A549 (cell line): ENCODE measurements at regions not wholly inside any gene's neighbourhood (a gene's known extent, or its start where the extent isn't known, plus 50 kb on each side); places are given as distances from the start of the nearest gene placed in this dataset.

ENCODE experiments used
- ATAC-seq, 2 experiments: fragments of 200-7000 bp in 1 of 2; fragments of >200 bp in 1 of 2; cut with Nextera tagmentation in 1 of 2; cut with Tn5 transposase in 1 of 2; 3 replicates each; pipeline versions ENCODE4 v1.8.0 to v1.9.1; 2018 to 2020; ENCODE audit warnings: mild to moderate bottlenecking in 1 of 2, moderate library complexity in 1 of 2
- CTCF ChIA-PET: fragments of 300-600 bp; sonication (Branson Sonifier 250); formaldehyde crosslinking; extraction: SDS; loops from one replicate; lab custom pipeline; 2021; ENCODE audit warnings: antibody characterized with exemption, inconsistent platforms; lab: Yijun Ruan, JAX
- POLR2A ChIA-PET: fragments of 350-600 bp; formaldehyde crosslinking; extraction: SDS; loops from one replicate; lab custom pipeline; 2021; ENCODE audit warnings: antibody characterized with exemption, inconsistent platforms; lab: Yijun Ruan, JAX
- DNase-seq, 2 experiments: peaks; one replicate each; pipeline versions ENCODE4 v3.0.0 to v3.0.0-alpha.2; 2011 to 2016; ENCODE audit warnings: low read depth in 1 of 2, low spot score in 1 of 2
- FAIRE-seq: peaks from 2 replicates; lab custom pipeline; 2011; peaks lifted over from hg19 to GRCh38; lab: Jason Lieb, UNC
- H3K27ac ChIP-seq, 2 experiments: fragments of >200 bp; sonication (Bioruptor Twin); formaldehyde crosslinking; 3 replicates each; pipeline ENCODE4 v1.5.1; 2016 to 2017
- H3K4me1 ChIP-seq: fragments of >200 bp; sonication (Bioruptor Twin); formaldehyde crosslinking; 3 replicates; pipeline ENCODE4 v1.6.1; 2016
- H3K4me2 ChIP-seq: fragments of >200 bp; sonication (Bioruptor Twin); formaldehyde crosslinking; 3 replicates; pipeline ENCODE4 v1.6.1; 2016
- H3K4me3 ChIP-seq: fragments of >200 bp; sonication (Bioruptor Twin); formaldehyde crosslinking; 3 replicates; pipeline ENCODE4 v1.5.1; 2016
- H3K9me3 ChIP-seq: fragments of >200 bp; sonication (Bioruptor Twin); formaldehyde crosslinking; 3 replicates; pipeline ENCODE4 v1.6.1; 2016
- ATOH8 ChIP-seq: fragments of 250-450 bp; sonication (Bioruptor Pico); IDR thresholded peaks from 2 replicates; pipeline ENCODE4 v1.5.0; 2020; ENCODE audit warnings: low read depth, mild to moderate bottlenecking, moderate library complexity
- BCL3 ChIP-seq: fragments of >200 bp; sonication (Bioruptor Twin); formaldehyde crosslinking; IDR thresholded peaks from 3 replicates; pipeline ENCODE4 v1.6.1; 2016
- CBX2 ChIP-seq: fragments of 200-600 bp; sonication (generic); IDR thresholded peaks from 2 replicates; pipeline ENCODE4 v1.6.1; 2016; ENCODE audit warnings: low read depth, mild to moderate bottlenecking, borderline replicate concordance
- CEBPB ChIP-seq, 2 experiments: fragments of >200 bp in 1 of 2; sonication (Bioruptor Twin) in 1 of 2; formaldehyde crosslinking in 1 of 2; IDR thresholded peaks; 2 replicates each; pipeline ENCODE4 v1.6.1; 2012 to 2016
- CHD2 ChIP-seq: fragments of 150-350 bp; IDR thresholded peaks from 2 replicates; pipeline ENCODE4 v1.6.1; 2014; ENCODE audit warnings: low read length; ENCODE audit not compliant: partially characterized antibody
- CTCF ChIP-seq: fragments of >200 bp; sonication (Bioruptor Twin); formaldehyde crosslinking; IDR thresholded peaks from 3 replicates; pipeline ENCODE4 v1.5.1; 2016
- FOXS1 ChIP-seq: fragments of 250-450 bp; sonication (Bioruptor Pico); IDR thresholded peaks from 2 replicates; pipeline ENCODE4 v1.5.0; 2020; ENCODE audit warnings: mild to moderate bottlenecking, moderate library complexity
- HDAC2 ChIP-seq: fragments of 200-600 bp; sonication (generic); IDR thresholded peaks from 2 replicates; pipeline ENCODE4 v1.6.1; 2016
- KDM1A ChIP-seq: fragments of 200-600 bp; sonication (generic); IDR thresholded peaks from 2 replicates; pipeline ENCODE4 v1.6.1; 2016; ENCODE audit warnings: low read depth, mild to moderate bottlenecking
- KDM5A ChIP-seq: fragments of 200-600 bp; sonication (generic); IDR thresholded peaks from 2 replicates; pipeline ENCODE4 v1.6.1; 2016; ENCODE audit warnings: antibody characterized with exemption, mild to moderate bottlenecking
- MAFK ChIP-seq: fragments of 450-650 bp; IDR thresholded peaks from 2 replicates; pipeline ENCODE4 v1.6.1; 2014; ENCODE audit not compliant: partially characterized antibody
- MAZ ChIP-seq: fragments of 150-350 bp; IDR thresholded peaks from 2 replicates; pipeline ENCODE4 v1.6.1; 2014; ENCODE audit warnings: antibody characterized with exemption, low read depth, low read length, borderline replicate concordance
- NR3C1 ChIP-seq: fragments of >200 bp; sonication (Bioruptor Twin); formaldehyde crosslinking; IDR thresholded peaks from 3 replicates; pipeline ENCODE4 v1.6.1; 2017
- POLR2AphosphoS2 ChIP-seq: conservative IDR thresholded peaks from 2 replicates; pipeline ENCODE4 v1.6.1; 2012; ENCODE audit warnings: low read length, improper control_type of control experiment, inconsistent platforms
- ZNF302 ChIP-seq: fragments of 250-450 bp; sonication (Bioruptor Pico); IDR thresholded peaks from 2 replicates; pipeline ENCODE4 v1.9.0; 2021; ENCODE audit warnings: inconsistent platforms, mild to moderate bottlenecking, moderate library complexity
- ZSCAN20 ChIP-seq: fragments of 250-450 bp; sonication (Bioruptor Pico); IDR thresholded peaks from 2 replicates; pipeline ENCODE4 v1.8.0; 2022; ENCODE audit warnings: mild to moderate bottlenecking, moderate library complexity
- WGBS: methylation state at CpG from one replicate; pipeline ENCODE4 v1.1.6; 2017; ENCODE audit errors: missing lambda C conversion rate; 5-methylcytosine and 5-hydroxymethylcytosine counted together
- TF ChIP-seq, protein P1 (sequence below): fragments of 250-450 bp; sonication (Bioruptor Pico); IDR thresholded peaks from 2 replicates; pipeline ENCODE4 v1.5.0; 2021; ENCODE audit warnings: mild to moderate bottlenecking, moderate library complexity, borderline replicate concordance
- TF ChIP-seq, protein P2 (sequence below): fragments of 200-600 bp; sonication (generic); IDR thresholded peaks from 2 replicates; pipeline ENCODE4 v1.6.1; 2016; ENCODE audit warnings: antibody characterized with exemption, mild to moderate bottlenecking, moderate library complexity
- TF ChIP-seq, protein P3 (sequence below): fragments of >200 bp; sonication (Bioruptor Twin); formaldehyde crosslinking; IDR thresholded peaks from 2 replicates; pipeline ENCODE4 v1.6.1; 2016

- no peaks in the 10 kb centered on the region for H3K9me3 ChIP-seq
- ATAC-seq = no peak
- WGBS = 2% methylated on average over 2 of the region's 2 CpGs
- POLR2A ChIA-PET = no interaction called here
- no peak for FAIRE-seq
- CTCF ChIA-PET = no interaction called here
- TF ChIP-seq MAFK (no peak), MAZ (no peak), ZSCAN20 (CRISPR knock-in tag) (no peak), BCL3 (no peak), HDAC2 (no peak), CBX2 (no peak), CHD2 (no peak), POLR2AphosphoS2 (no peak), CTCF (no peak), CEBPB (IDR thresholded peaks at IDR 0.05) (no peak), FOXS1 (no peak), NR3C1 (no peak), ATOH8 (no peak)
- TF ChIP-seq, protein P1, sequence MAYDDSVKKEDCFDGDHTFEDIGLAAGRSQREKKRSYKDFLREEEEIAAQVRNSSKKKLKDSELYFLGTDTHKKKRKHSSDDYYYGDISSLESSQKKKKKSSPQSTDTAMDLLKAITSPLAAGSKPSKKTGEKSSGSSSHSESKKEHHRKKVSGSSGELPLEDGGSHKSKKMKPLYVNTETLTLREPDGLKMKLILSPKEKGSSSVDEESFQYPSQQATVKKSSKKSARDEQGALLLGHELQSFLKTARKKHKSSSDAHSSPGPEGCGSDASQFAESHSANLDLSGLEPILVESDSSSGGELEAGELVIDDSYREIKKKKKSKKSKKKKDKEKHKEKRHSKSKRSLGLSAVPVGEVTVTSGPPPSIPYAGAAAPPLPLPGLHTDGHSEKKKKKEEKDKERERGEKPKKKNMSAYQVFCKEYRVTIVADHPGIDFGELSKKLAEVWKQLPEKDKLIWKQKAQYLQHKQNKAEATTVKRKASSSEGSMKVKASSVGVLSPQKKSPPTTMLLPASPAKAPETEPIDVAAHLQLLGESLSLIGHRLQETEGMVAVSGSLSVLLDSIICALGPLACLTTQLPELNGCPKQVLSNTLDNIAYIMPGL (CRISPR knock-in tag) = no peak
- TF ChIP-seq, protein P2, sequence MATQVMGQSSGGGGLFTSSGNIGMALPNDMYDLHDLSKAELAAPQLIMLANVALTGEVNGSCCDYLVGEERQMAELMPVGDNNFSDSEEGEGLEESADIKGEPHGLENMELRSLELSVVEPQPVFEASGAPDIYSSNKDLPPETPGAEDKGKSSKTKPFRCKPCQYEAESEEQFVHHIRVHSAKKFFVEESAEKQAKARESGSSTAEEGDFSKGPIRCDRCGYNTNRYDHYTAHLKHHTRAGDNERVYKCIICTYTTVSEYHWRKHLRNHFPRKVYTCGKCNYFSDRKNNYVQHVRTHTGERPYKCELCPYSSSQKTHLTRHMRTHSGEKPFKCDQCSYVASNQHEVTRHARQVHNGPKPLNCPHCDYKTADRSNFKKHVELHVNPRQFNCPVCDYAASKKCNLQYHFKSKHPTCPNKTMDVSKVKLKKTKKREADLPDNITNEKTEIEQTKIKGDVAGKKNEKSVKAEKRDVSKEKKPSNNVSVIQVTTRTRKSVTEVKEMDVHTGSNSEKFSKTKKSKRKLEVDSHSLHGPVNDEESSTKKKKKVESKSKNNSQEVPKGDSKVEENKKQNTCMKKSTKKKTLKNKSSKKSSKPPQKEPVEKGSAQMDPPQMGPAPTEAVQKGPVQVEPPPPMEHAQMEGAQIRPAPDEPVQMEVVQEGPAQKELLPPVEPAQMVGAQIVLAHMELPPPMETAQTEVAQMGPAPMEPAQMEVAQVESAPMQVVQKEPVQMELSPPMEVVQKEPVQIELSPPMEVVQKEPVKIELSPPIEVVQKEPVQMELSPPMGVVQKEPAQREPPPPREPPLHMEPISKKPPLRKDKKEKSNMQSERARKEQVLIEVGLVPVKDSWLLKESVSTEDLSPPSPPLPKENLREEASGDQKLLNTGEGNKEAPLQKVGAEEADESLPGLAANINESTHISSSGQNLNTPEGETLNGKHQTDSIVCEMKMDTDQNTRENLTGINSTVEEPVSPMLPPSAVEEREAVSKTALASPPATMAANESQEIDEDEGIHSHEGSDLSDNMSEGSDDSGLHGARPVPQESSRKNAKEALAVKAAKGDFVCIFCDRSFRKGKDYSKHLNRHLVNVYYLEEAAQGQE = no peak
- TF ChIP-seq, protein P3, sequence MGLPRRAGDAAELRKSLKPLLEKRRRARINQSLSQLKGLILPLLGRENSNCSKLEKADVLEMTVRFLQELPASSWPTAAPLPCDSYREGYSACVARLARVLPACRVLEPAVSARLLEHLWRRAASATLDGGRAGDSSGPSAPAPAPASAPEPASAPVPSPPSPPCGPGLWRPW = no peak
- no peak overlapping the region for H3K4me2 ChIP-seq
- H3K4me1 ChIP-seq = no peaks in the 10 kb centered on the region
- DNase-seq = no peak
- no peak overlapping the region for H3K4me3 ChIP-seq
- no peak overlapping the region for H3K27ac ChIP-seq
These were observed 495.8 kb upstream of the ADAMTS5 start for GRCh38 chr21:27462726-27463125.

DNA sequence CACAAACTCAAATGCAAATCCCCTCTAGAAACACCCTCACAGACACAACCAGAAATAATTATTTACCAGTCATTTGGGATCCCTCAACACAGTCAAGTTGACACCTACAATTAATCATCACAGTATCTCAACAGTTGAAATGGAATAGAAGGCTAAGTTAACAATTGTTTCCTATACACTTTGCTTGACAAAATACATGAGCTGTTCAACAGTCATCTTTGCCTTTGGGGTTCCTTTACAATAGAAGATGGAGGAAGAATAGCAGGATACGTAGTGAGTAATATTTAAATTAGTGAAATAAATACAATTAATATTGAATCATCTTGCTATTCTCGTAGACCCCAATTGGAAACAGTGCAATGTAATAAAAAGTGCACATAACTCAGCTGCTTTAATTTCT, 487.3 kb upstream of the ADAMTS5 start:
- Histone ChIP-seq H3K9me3 (no peaks in the 10 kb centered on the region), H3K27ac (no peak overlapping the region), H3K4me2 (no peak overlapping the region), H3K4me1 (no peaks in the 10 kb centered on the region), H3K4me3 (no peak overlapping the region)
- ChIA-PET POLR2A (no interaction called here), CTCF (no interaction called here)
- 0% methylated on average over 2 of the region's 2 CpGs for WGBS
- no peak for FAIRE-seq
- TF ChIP-seq ZNF302 (CRISPR knock-in tag) = no peak
- TF ChIP-seq KDM5A = no peak
- no peak for TF ChIP-seq KDM1A
- no peak for DNase-seq
- no peak for ATAC-seq
